HepG2 (cell line): ENCODE measurements at regions not wholly inside any gene's neighbourhood (a gene's known extent, or its start where the extent isn't known, plus 50 kb on each side); places are given as distances from the start of the nearest gene placed in this dataset.

Experiments
- ATAC-seq: fragments of 200-7000 bp; cut with Tn5 transposase; 3 replicates; pipeline ENCODE4 v1.9.1; 2020; ENCODE audit warnings: mild to moderate bottlenecking, moderate library complexity
- BruUV-seq: library from RNA; stranded (reverse); fragments of 400-500 nt; replicated peaks from 2 replicates; lab custom pipeline; 2021; lab: Mats Ljungman, UMichigan
- CTCF ChIA-PET: fragments of 300-600 bp; formaldehyde crosslinking; extraction: SDS; loops from one replicate; lab custom pipeline; 2021; ENCODE audit warnings: low total read pairs, inconsistent platforms, low intra/inter-chr PET ratio; lab: Yijun Ruan, JAX
- POLR2A ChIA-PET: fragments of 350-600 bp; sonication (Branson Sonifier 250); formaldehyde crosslinking; loops from one replicate; lab custom pipeline; 2020; ENCODE audit warnings: antibody characterized with exemption, inconsistent platforms; lab: Yijun Ruan, JAX
- DNase-seq: peaks from one replicate; pipeline ENCODE4 v3.0.0-alpha.2; 2015; ENCODE audit warnings: low spot score
- FAIRE-seq: peaks from 3 replicates; lab custom pipeline; 2011; peaks lifted over from hg19 to GRCh38; lab: Jason Lieb, UNC
- H2AFZ ChIP-seq: one replicate; pipeline ENCODE4 v1.6.1; 2011; ENCODE audit warnings: low read length, inconsistent platforms
- H3K27ac ChIP-seq: fragments of 300-600 bp; 3 replicates; pipeline ENCODE4 v1.8.0; 2011; ENCODE audit warnings: mixed run types, mild to moderate bottlenecking, mixed read lengths, low read length, inconsistent platforms; ENCODE audit not compliant: insufficient read depth; ENCODE audit errors: extremely low read length
- H3K27me3 ChIP-seq, 2 experiments: fragments of 200-600 bp in 1 of 2; 2 replicates in 1 of 2; 3 replicates in 1 of 2; pipeline versions ENCODE4 v1.6.0 to v1.8.0; 2011; ENCODE audit warnings: low read length in 2 of 2, mild to moderate bottlenecking in 2 of 2, moderate library complexity in 2 of 2, inconsistent platforms in 1 of 2; ENCODE audit not compliant: insufficient read depth in 2 of 2, control insufficient read depth in 1 of 2
- H3K36me3 ChIP-seq, 2 experiments: fragments of 200-600 bp in 1 of 2; replicated peaks in 1 of 2; 2 replicates in 1 of 2; 3 replicates in 1 of 2; pipeline versions ENCODE4 v1.5.1 to v1.8.0; 2011; ENCODE audit warnings: low read length in 2 of 2, inconsistent platforms in 1 of 2; ENCODE audit not compliant: insufficient read depth in 2 of 2, control insufficient read depth in 1 of 2
- H3K4me1 ChIP-seq: 2 replicates; pipeline ENCODE4 v1.5.1; 2012; ENCODE audit warnings: low read length, inconsistent platforms; ENCODE audit not compliant: insufficient read depth
- H3K4me2 ChIP-seq: 2 replicates; pipeline ENCODE4 v1.6.0; 2011; ENCODE audit warnings: low read depth, low read length, inconsistent platforms
- H3K4me3 ChIP-seq, 3 experiments: fragments of 200-600 bp in 1 of 3; sonication (generic), shearing (Covaris generic) in 1 of 3; replicated peaks in 1 of 3; 2 replicates each; pipeline ENCODE4 v1.5.1; 2011 to 2016; ENCODE audit warnings: low read length in 3 of 3, inconsistent platforms in 2 of 3, low read depth in 2 of 3, mild to moderate bottlenecking in 2 of 3, control low read depth in 1 of 3, mixed read lengths in 1 of 3; ENCODE audit not compliant: insufficient read depth in 1 of 3
- H3K79me2 ChIP-seq: one replicate; pipeline ENCODE4 v1.6.1; 2011; ENCODE audit warnings: low read length, inconsistent platforms; ENCODE audit not compliant: insufficient read depth
- H3K9ac ChIP-seq: 2 replicates; pipeline ENCODE4 v1.6.0; 2011; ENCODE audit warnings: mild to moderate bottlenecking, low read depth, low read length, inconsistent platforms; ENCODE audit not compliant: insufficient read depth
- H3K9me3 ChIP-seq: 2 replicates; pipeline ENCODE4 v1.5.1; 2012; ENCODE audit warnings: mild to moderate bottlenecking, low read length
- H4K20me1 ChIP-seq: 2 replicates; pipeline ENCODE4 v1.6.0; 2011; ENCODE audit warnings: inconsistent platforms, mild to moderate bottlenecking, low read length, moderate library complexity; ENCODE audit not compliant: insufficient read depth
- ARNTL ChIP-seq: sonication (generic); formaldehyde crosslinking; IDR thresholded peaks from 2 replicates; pipeline ENCODE4 v1.4.0; 2020; ENCODE audit warnings: mild to moderate bottlenecking, missing genetic modification reagents
- CCDC6 ChIP-seq: sonication (generic); formaldehyde crosslinking; IDR thresholded peaks from 2 replicates; pipeline ENCODE4 v1.8.1; 2022; ENCODE audit warnings: mild to moderate bottlenecking, missing genetic modification reagents, moderate library complexity
- FOXP4 ChIP-seq: sonication (generic); formaldehyde crosslinking; IDR thresholded peaks from 2 replicates; pipeline ENCODE4 v1.4.0; 2020; ENCODE audit warnings: missing genetic modification reagents
- HDAC1 ChIP-seq: sonication (generic); formaldehyde crosslinking; IDR thresholded peaks from 2 replicates; pipeline ENCODE4 v1.5.1; 2020; ENCODE audit warnings: mild to moderate bottlenecking, missing genetic modification reagents
- MTA1 ChIP-seq: sonication (generic); formaldehyde crosslinking; IDR thresholded peaks from 2 replicates; pipeline ENCODE4 v1.4.0; 2020; ENCODE audit warnings: missing genetic modification reagents, mild to moderate bottlenecking, borderline replicate concordance
- NFE2L1 ChIP-seq: sonication (generic); formaldehyde crosslinking; IDR thresholded peaks from 2 replicates; pipeline ENCODE4 v1.4.0; 2020; ENCODE audit warnings: missing genetic modification reagents, mild to moderate bottlenecking, borderline replicate concordance
- SUZ12 ChIP-seq: fragments of 150-350 bp; IDR thresholded peaks from 2 replicates; pipeline ENCODE4 v1.6.1; 2014; ENCODE audit warnings: low read depth, low read length
- THAP11 ChIP-seq: IDR thresholded peaks from 2 replicates; pipeline ENCODE4 v1.6.1; 2016; ENCODE audit warnings: missing biosample characterization, missing genetic modification reagents
- ZBTB2 ChIP-seq: sonication (generic); formaldehyde crosslinking; IDR thresholded peaks from 2 replicates; pipeline ENCODE4 v1.8.0; 2022; ENCODE audit warnings: low read depth, missing genetic modification reagents
- ZNF512 ChIP-seq: sonication (generic); formaldehyde crosslinking; IDR thresholded peaks from 2 replicates; pipeline ENCODE4 v1.4.0; 2020; ENCODE audit warnings: mild to moderate bottlenecking, missing genetic modification reagents
- ZNF597 ChIP-seq: sonication (generic); formaldehyde crosslinking; IDR thresholded peaks from 2 replicates; pipeline ENCODE4 v1.5.0; 2020; ENCODE audit warnings: missing genetic modification reagents
- ZSCAN30 ChIP-seq: sonication (generic); formaldehyde crosslinking; IDR thresholded peaks from 2 replicates; pipeline ENCODE4 v1.5.0; 2020; ENCODE audit warnings: mild to moderate bottlenecking, missing genetic modification reagents
- WGBS: methylation state at CpG from one replicate; pipeline ENCODE4 v1.1.6; 2017; ENCODE audit warnings: low lambda C conversion rate; 5-methylcytosine and 5-hydroxymethylcytosine counted together
- in situ Hi-C: cut with HindIII; loops from 2 replicates; pipeline ENCODE4 v1.10.0; 2017; ENCODE audit warnings: low pct_unique_long_range_greater_than_20kb; ENCODE audit not compliant: extremely low pct_ligation_motif_present
- intact Hi-C: fragments of 100-400 bp; cut with micrococcal nuclease; formaldehyde crosslinking; loops from one replicate; pipeline ENCODE4 v1.10.0; 2022; ENCODE audit not compliant: unreplicated experiment

- FAIRE-seq (no peak), ATAC-seq (no peak), DNase-seq (no peak)
- WGBS = 36% methylated on average over 7 of the region's 7 CpGs
- in situ Hi-C loops (no loop called here), intact Hi-C loops (no loop called here)
- H3K4me3 ChIP-seq = no peak overlapping the region
- no peak overlapping the region for H3K27ac ChIP-seq
- H3K79me2 ChIP-seq = no peaks in the 10 kb centered on the region
- no peak overlapping the region for H3K4me2 ChIP-seq
- no peak overlapping the region for H2AFZ ChIP-seq
- TF ChIP-seq MTA1 (CRISPR knock-in tag) = no peak
- TF ChIP-seq NFE2L1 = no peak
- TF ChIP-seq HDAC1 (CRISPR knock-in tag) = no peak
- no peak for TF ChIP-seq SUZ12
- no peak for TF ChIP-seq ZNF512 (CRISPR knock-in tag)
- no peak for TF ChIP-seq CCDC6 (CRISPR knock-in tag)
- TF ChIP-seq THAP11 = no peak
- no peak for TF ChIP-seq ZNF597
- TF ChIP-seq ZBTB2 (CRISPR knock-in tag) = no peak
- TF ChIP-seq ARNTL (CRISPR knock-in tag) = no peak
- no peak for TF ChIP-seq ZSCAN30 (CRISPR knock-in tag)
- TF ChIP-seq FOXP4 (CRISPR knock-in tag) = no peak
- no peaks in the 10 kb centered on the region for H3K9me3 ChIP-seq
- H3K36me3 ChIP-seq = no peaks in the 10 kb centered on the region
- no TSS peak for BruUV-seq
- CTCF ChIA-PET = no interaction called here
- H3K4me1 ChIP-seq = no peaks in the 10 kb centered on the region
- no peak overlapping the region for H3K9ac ChIP-seq
- POLR2A ChIA-PET = no interaction called here
- H3K27me3 ChIP-seq = no peaks in the 10 kb centered on the region
- no peaks in the 10 kb centered on the region for H4K20me1 ChIP-seq
These were observed 231.0 kb upstream of the IRS2 start for GRCh38 chr13:110017379-110017778.
